ENCODE measurements at regions not wholly inside any gene's neighbourhood (a gene's known extent, or its start where the extent isn't known, plus 50 kb on each side); places are given as distances from the start of the nearest gene placed in this dataset.
"Not testable (repeated sequence)": the region's sequence is repeated elsewhere in the genome, so short reads cannot be mapped to it uniquely, and the experiment has no call there.

DNA sequence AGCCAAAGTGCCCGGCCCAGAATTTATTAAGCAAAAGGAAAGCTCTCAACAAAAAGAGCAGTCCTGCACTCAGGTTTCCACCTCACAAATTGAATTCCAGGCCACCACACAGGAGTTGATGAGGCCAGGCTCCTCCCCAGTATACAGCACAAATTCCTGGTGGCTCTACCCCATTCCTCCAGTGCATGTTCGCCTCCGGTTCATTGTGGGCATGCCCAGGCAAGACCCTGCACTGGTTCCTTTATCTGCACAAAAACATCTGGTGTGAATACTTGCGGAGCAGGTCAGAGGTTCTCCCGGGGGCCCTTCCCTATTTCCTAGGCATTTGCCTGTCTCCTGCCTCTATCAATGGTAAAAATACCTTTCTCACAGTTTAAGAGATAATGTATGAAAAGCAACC, 195.2 kb upstream of the ANXA10 start:
- H3K4me1 ChIP-seq (replicated peaks in 1 of 2), result no peaks in the 10 kb centered on the region
- H3K27ac ChIP-seq, result no peak overlapping the region
- no peak for DNase-seq
- no peaks in the 10 kb centered on the region for H3K36me3 ChIP-seq (replicated peaks in 1 of 2)
- 43 to 66% (median 50%) methylated on average over 3 to 5 of the region's 5 CpGs for WGBS, 4 donors
- no peaks in the 10 kb centered on the region for H3K27me3 ChIP-seq
- H3K9me3 ChIP-seq (replicated peaks in 1 of 3), result no peaks in the 10 kb centered on the region
- TF ChIP-seq POLR2A (IDR thresholded peaks at IDR 0.05) (no peak), CTCF (IDR thresholded peaks at IDR 0.05) (no peak)
- H3K4me3 ChIP-seq, result no peak overlapping the region
- intact Hi-C loops (cut with DNase I), result no loop called here

DNA sequence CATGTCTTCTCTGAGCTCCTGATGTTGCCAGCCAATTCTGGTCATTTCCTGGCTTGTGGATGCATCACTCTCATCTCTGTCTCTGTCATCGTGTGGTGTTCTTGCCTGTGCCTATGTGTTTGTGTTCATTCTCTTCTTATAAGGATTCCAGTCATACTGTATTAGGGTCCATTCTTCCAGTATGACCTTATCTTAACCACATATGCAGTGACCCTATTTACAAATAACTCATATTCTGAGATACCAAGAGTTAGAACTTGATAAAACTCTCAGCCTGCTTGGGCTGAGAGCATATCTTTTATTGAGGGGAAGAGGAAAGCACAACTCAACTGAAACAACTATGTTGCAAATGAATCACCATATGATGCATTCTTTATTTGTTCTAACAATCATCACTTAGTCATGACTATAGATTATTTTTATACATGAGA, 189.0 kb upstream of the ANXA10 start:
- DNase-seq, result no peak
- WGBS, 4 donors, result 18 to 63% (median 39%) methylated on average over 1 of the region's 1 CpG
- no peaks in the 10 kb centered on the region for H3K36me3 ChIP-seq (replicated peaks in 1 of 2)
- no peak overlapping the region for H3K27ac ChIP-seq
- TF ChIP-seq CTCF (IDR thresholded peaks at IDR 0.05), result no peak
- TF ChIP-seq POLR2A (IDR thresholded peaks at IDR 0.05), result no peak
- intact Hi-C loops (cut with DNase I), result no loop called here
- no peaks in the 10 kb centered on the region for H3K9me3 ChIP-seq (replicated peaks in 1 of 3)
- H3K4me1 ChIP-seq (replicated peaks in 1 of 2), result no peaks in the 10 kb centered on the region
- no peaks in the 10 kb centered on the region for H3K27me3 ChIP-seq
- H3K4me3 ChIP-seq, result no peak overlapping the region

GRCh38 chr4:167906851-167907250, 185.5 kb upstream of the ANXA10 start:
- 76 to 88% (median 83%) methylated on average over 1 of the region's 1 CpG for WGBS, 4 donors
- Histone ChIP-seq H3K4me3 (no peak overlapping the region), H3K27ac (no peak overlapping the region), H3K4me1 (replicated peaks in 1 of 2) (no peaks in the 10 kb centered on the region), H3K36me3 (replicated peaks in 1 of 2) (no peaks in the 10 kb centered on the region), H3K27me3 (no peaks in the 10 kb centered on the region), H3K9me3 (replicated peaks in 1 of 3) (no peaks in the 10 kb centered on the region)
- TF ChIP-seq CTCF (IDR thresholded peaks at IDR 0.05) (no peak), POLR2A (IDR thresholded peaks at IDR 0.05) (no peak)
- DNase-seq, result no peak
- intact Hi-C loops (cut with DNase I), result no loop called here

DNA sequence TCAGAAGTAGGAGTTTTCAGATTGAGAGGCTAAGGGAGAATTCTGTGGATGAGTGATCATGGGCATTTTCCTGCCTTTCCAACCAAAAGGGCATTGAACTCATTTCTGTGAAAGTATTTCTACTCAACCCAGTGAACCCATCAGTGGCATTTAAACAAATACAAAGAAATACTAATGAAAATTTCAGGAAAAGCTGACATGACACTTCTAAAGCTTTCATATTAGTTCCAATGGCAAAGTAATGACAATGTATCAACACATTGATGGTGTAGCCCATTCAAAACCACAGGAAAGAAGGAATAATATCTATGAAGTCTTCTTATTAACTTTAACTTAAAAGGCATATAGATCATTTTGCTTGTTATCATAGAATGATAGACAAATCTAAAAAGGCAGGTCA, 183.5 kb upstream of the ANXA10 start:
- Histone ChIP-seq H3K27ac (no peak overlapping the region), H3K27me3 (no peaks in the 10 kb centered on the region), H3K4me1 (replicated peaks in 1 of 2) (no peaks in the 10 kb centered on the region), H3K4me3 (no peak overlapping the region), H3K9me3 (replicated peaks in 1 of 3) (no peaks in the 10 kb centered on the region), H3K36me3 (replicated peaks in 1 of 2) (no peaks in the 10 kb centered on the region)
- TF ChIP-seq POLR2A (IDR thresholded peaks at IDR 0.05), result no peak
- no peak for TF ChIP-seq CTCF (IDR thresholded peaks at IDR 0.05)
- DNase-seq, result no peak
- intact Hi-C loops (cut with DNase I), result no loop called here

- H3K27me3 ChIP-seq; H3K4me1 ChIP-seq (replicated peaks in 1 of 2); H3K36me3 ChIP-seq (replicated peaks in 1 of 2); H3K4me3 ChIP-seq; H3K27ac ChIP-seq; DNase-seq; intact Hi-C loops (cut with DNase I); H3K9me3 ChIP-seq (replicated peaks in 1 of 3): not testable (repeated sequence)
- 81 to 87% (median 84%) methylated on average over 3 of the region's 3 CpGs for WGBS, 4 donors
Observed at GRCh38 chr4:167912535-167912934, 179.8 kb upstream of the ANXA10 start.

Data from adrenal gland (tissue), 9 donors.